NCI-H1048 (cell line): ENCODE measurements at regions not wholly inside any gene's neighbourhood (a gene's known extent, or its start where the extent isn't known, plus 50 kb on each side); places are given as distances from the start of the nearest gene placed in this dataset.
"Not testable (repeated sequence)": the region's sequence is repeated elsewhere in the genome, so short reads cannot be mapped to it uniquely, and the experiment has no call there.

Source experiments
- DNase-seq: peaks from one replicate; lab custom pipeline; 2025; lab: John Stamatoyannopoulos, UW

DNA sequence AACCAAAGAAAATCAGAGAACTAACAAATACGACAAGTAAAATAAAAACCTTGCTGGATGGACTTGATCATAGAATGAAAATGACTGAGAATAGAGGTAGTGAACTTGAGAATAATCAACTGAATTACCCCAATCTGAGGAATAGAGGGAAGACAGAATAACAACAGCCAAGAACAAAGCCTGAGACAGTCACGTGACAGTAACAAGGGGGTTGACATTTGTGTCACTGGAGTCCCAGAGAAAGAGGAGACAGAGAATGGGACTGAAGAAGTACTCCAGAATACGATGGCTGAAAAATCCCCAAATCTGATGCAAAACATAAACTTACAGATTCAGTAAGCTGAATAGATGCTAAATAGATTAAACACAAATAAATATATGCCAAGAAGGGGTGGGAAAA, 248.5 kb upstream of the HDAC4 start:
- no peak for DNase-seq

DNA sequence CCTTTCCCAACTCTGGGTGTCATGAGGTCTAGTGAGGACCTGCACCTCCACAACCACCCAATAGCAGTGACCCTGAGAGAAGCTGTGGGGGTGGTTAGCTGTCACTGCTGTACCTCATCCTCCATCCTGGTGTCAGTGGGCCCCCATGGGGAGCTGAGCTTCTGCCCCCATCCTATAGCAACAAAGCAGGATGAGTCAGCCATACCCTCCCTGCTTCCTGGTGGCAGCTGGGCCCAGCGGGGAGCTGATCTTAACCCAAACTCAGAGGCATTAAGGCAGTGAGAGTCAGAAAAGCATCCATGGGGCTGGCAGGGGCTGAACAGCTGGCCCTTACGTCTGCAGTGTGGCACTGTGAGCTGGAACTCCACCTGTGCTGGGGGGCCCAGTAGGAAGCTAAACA, 247.8 kb upstream of the HDAC4 start:
- DNase-seq = no peak

DNA sequence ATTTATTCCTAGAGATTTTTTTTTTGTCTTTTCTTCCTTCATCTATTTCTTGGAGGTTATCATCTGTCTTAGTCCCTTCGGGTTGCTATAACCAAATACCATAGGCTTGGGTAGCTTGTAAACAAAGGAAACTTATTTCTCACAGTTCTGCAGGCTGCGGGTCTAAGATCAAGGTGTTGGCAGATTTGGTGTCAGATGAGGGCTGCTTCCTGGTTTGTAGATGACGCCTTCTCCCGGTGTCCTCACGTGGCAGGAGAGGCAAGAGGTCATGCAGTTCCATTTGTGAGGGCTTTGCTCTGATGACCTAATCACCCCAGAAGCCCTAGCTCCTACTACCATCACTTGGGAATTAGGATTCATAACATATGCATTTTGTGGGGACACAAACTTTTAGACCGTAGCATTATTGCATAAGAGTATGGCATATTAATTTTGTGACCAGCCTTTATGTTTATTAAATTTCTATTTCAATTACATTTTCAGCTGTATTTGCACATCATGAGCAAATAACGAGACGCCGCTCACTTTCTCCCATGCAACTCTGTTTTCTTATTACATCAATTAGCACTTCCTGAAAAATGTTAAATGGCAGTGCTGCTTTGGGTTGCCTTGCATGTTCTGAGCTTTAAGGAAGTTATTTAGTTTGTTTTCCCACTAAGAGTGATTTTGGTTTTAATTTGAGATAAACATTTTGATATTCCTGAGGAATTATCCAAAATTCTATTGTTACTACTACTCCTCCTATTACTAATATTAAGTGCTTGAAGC, 246.4 kb upstream of the HDAC4 start:
- no peak for DNase-seq

DNA sequence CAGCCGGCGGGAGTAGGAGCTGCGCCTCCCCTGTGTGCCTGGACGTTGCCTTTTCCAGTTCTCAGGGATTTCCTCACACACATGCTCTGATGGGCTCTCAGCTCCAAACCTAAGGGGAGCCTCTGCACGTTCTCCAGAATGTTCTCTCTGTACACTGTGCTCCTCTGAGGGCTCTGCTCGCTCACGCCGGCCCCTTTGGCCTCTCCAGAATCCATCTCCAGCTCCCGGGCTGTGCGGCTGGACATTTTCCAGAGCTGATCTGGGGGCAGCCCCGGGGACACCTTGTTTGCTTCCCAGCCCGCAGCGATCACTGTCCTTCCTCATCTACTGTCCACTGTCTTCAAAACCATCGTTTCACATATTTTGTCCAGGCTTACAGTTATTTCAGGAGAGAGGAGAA, 245.4 kb upstream of the HDAC4 start:
- DNase-seq = no peak

DNA sequence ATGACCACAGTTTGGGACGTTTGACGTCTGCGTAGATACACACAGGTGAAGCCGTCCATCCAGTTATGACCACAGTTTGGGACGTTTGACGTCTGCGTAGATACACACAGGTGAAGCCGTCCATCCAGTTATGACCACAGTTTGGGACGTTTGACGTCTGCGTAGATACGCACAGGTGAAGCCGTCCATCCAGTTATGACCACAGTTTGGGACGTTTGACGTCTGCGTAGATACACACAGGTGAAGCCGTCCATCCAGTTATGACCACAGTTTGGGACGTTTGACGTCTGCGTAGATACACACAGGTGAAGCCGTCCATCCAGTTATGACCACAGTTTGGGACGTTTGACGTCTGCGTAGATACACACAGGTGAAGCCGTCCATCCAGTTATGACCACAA, 243.8 kb upstream of the HDAC4 start:
- not testable (repeated sequence) for DNase-seq

DNA sequence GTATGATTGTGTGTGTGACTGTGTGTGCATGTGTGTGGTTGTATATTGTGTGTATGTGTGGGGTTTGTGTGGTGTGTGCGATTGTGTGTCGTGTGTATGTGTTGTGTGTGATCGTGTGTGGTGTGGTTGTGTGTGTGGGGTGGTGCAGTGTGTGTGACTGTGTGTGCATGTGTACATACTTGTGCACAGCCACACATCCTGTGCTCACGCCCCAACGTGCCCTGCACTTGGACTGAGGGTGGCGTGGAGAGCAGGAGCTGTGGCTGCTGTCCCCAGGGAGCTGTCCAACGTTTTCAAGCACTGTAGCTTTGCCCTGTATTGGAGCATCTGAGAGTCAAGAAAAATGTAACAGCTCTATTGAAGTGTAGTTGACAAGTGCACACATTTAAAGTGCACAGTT, 243.2 kb upstream of the HDAC4 start:
- no peak for DNase-seq

DNA sequence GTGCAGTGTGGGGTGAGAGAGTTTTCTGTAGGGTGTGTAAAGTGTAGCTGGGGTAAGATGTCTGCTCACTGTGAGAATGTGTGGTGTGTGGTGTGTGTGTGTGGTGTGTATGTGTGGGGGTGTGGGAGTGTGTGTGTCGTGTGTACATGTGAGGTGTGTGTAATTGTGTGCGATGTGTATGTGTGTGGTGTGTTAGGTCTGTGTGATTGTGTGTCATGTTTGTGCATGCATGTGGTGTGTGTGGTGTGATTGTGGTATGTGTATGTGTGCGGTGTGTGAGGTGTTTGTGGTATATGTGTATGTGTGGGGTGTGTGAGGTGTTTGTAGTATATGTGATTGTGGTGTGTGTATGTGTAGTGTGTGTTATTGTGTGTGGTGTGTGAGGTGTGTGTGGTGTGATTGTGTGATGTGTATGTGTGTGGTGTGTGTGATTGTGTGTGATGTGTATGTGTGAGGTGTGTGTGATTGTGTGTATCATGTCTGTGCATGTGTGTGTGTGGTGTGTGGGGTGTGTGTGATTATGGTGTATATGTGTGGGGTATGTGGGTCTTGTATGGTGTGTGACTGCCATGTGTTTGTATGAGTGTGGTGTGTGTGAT, 241.7 kb upstream of the HDAC4 start:
- DNase-seq = no peak

DNA sequence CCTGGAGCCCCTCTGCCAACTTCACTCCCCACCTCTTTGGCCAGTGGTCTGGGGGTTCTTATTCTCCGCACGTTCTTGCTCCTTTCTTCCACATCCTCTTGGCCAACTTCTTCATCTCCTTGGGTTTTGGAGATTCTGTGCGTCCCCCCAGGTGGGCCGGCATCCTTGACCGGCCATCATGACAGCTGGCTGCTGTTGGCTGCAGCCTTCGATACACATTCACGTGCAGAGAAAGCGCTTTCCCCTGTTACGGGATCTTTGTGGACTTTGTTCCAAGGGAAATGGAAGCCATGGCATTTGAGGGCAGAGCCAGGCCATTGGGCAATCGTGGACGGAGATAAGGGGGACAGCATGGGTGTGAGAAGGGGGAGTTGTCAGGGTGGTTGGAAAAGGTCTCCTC, 241.1 kb upstream of the HDAC4 start:
- not testable (repeated sequence) for DNase-seq

DNA sequence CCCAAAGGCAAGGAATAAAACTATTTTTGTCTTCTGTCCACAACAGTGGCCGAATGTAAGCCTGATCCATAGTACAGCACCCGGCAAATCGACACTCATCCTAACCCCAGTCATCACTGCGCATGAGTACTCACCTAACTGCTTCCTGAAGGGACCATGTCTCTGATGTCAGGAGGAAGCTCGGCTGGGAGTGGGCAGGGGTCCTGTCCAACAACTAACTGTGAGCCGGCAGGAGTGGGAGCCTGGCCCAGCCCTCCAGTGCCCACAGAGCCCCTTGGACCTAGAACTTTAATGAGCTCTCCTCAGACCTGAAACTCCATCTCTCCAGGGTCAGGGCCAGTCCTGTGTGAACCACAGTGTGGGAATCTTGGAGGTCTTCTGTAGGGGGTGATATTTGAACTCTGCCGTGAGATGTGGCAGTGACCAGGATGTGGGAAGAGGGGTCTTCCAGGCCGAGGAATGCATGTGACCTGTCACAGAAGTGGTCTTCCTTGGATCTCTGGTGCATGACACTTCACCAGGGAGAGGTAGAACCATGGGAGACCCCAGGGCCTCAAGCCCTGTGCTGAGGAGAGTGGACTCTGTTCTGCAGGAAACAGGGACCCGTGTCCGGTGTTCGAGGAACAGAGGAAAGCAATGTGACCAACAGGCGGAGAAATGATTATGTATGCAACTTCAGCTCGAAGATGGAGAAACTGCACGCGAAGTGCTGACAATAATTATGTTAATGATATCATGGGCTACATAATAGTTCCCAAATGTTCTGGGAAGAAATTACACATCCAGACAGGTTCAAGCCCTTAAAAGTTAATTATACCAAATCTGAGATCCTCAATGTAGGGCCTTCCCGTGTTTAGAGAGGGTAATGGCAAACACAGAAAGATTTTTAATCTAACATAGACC, 240.1 kb upstream of the HDAC4 start:
- DNase-seq = no peak

DNA sequence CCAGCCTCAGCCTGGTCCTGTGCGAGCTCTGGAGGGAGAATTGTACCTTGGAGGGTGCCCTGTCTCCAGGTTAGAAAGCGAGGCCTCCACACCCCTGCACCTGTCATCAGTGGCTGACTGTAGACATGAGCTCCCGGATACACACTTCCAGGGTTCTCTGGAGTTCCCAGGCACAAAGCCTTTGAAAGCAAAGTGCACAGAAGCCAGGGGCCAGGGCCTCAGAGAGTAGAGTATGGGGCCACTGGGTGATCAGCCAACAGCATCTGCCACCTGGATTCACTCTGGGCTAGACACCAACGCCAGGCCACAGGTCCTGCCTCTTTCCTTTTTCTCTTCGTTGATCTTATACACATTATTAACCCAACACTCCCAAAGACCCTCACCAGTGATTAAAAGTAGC, 239.4 kb upstream of the HDAC4 start:
- DNase-seq = no peak

DNA sequence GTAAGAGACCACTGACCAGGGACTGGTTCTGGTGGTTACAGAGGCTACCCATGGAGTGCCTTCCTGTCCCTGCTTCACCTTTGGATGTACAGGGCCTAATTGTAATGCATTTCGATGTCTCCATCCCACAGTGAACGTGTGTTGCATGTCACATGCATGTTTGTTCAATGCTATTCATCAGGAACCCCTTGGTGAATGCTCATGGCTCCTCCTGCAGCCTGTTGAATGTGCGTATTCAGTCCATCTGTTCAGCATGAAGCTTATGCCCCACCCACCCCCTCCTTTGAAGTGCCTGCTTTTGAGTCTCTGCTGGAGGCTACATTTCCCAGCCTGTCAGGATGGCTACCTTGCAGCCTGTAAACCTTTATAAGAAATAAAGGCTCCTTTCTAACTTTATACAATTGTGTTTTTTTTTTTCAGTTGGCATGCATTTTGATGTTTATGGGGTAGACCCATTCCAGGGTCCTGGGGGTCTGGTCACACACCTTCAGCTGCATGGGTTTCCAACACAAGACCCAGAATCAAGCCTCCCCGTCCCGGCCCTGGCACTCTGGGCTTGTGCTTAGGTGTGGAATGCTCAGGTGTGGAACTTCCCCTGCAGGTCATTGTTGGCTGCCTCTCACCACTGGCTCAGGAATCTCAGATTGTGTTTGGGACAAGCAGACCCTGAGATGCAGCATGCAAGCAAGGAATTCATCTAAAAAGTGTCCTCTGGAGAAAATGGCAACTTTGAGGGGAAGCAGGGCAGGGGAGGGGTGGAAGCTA, 238.8 kb upstream of the HDAC4 start:
- no peak for DNase-seq

DNA sequence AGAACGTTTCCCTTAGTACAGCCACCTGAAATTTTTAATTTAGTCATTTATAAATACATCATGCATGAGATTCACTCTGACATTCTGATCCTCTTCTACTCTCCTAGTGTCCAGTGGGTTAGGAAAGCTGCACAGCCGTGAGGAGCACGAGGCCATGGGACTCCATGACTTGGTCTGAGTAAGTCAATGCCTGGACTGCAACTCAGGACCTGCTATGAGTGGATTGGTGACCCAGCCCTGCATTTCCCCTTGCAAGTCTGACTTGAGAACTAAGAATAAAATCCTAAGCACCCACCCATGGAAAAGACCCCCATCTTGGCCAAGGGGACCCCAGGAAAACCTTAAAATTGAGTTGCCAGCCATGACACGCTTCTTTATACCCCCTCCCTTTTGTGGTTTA, 237.6 kb upstream of the HDAC4 start:
- no peak for DNase-seq

DNA sequence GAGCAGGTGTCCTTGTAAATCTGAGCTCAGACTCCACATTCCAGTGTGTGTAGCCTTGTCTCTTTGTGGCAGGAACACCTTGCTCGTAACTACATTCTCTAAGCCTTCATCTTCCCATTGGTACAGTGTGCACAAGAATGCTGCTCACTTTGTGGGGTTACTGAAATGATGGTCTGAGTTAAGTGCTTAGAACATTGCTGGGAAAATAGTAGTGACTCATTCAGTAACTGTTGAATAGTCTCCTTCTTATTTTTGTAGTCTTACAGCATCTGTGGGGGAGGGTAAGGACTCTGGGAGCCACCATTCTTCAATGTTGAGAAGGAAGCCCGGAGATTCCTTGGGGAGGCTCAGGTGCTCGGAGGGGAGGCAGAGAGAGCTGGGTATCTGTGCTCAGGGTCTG, 236.0 kb upstream of the HDAC4 start:
- DNase-seq = no peak

DNA sequence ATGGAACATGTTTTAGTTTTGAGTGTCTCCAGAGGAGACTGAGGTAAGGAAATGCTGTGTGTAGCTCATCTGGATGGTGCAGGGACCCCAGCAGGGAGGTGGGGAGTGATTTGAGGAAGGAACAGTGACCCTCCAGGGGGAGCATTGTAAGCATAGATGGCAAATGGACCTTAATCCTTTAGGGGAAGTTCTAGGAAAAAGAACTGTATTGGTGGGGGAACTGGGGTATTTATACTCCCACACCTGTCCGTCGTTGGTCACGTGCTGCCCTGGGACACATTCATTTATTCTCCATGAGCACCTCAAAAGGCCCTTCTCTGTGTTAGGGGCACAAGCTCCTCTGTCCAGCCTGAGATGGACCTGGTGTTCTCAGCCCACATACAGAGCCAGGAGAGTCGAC, 233.9 kb upstream of the HDAC4 start:
- no peak for DNase-seq

DNA sequence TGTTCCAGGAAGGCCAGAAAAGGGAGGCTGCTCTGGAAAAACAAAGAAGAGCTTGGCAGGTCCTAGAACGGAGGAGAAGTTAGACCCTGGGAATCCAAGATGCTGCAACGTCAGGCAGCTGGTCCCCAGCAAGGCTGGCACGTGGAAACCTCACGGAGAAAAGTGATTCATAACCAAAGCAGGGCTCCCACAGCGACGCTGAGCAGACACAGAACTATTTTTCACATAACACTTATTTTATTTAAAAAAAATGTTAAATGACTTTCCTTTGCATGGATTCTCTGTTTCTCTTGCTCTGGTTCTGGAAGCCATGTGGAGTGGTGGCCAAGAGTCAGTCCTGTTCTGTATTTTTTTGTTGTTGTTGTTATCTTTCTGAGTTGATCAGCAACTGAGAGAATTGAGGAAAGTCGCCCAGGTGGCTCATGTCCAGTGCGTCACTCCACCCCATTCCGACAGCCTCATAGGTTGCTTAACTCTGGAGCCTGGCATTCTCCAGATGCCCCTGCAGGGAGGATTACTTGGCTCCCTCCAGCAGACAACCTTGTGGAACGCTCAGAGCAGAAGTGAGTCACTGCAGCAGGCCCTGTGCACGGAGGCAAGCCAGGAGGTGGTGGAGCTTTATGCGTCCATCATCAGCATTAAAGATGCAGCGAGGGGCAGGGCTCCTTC, 229.9 kb upstream of the HDAC4 start:
- DNase-seq = no peak

DNA sequence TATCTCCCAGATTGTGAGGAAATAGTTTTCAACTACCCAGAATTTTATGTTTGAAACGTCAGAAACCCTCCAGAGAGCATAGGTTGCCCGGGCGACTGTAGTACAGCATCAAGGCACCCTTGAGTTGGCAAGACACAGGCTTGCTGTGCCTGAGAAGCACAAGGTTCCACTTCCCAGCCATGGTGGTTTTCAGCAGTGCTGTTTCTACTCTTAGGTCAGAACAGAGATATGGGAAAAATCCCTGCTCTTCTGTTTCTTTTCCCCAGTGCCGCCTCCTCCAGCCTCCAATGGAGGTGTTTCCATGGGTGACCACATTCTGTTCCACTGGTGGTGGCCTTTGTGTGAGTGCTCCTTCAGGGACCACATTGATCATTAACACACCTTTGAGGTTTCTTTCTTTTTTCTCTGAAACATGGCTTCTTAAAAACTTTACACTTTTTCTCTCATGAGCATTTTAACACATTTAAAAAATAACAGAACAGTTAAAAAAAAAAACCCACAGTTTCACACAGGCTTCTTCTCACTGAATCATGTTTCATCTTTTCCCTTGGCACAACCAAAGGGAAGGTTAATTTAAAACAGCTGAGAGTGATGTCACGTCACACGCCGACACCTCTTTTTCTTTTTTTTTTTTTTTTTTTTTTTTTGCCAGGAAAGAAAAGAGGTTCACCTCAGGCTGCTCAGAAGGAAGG, 229.3 kb upstream of the HDAC4 start:
- DNase-seq = no peak

DNA sequence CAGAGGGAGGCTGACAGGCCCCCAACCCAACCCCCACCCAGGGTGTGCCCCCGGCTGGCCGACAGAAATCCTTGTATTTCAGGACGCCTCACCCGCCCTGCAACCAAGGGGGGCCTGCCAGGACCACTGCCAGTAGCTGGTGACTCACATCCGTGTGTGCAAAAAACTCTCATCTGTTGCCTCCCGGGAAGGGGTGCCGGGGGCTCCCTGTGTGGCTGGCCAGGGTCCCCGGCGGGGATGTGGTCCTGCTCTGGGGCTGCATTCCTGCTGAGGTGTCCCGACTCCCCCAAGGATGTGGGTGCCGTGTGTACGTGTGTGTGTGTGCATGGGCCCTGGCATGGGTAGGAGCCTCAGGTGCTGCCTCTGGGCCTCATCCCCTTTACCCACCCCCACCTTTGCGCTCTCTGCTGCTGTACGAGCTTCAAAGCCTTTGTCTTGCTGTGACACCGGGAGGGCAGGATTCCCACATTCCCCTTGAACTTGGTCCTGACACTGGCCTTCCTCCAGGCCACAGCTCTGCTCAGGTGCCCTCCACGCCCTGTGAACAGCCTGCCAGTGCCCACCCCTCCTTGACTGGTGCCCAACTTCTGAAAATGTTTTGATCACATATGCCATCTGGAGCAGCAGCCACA, 226.3 kb upstream of the HDAC4 start:
- no peak for DNase-seq

DNA sequence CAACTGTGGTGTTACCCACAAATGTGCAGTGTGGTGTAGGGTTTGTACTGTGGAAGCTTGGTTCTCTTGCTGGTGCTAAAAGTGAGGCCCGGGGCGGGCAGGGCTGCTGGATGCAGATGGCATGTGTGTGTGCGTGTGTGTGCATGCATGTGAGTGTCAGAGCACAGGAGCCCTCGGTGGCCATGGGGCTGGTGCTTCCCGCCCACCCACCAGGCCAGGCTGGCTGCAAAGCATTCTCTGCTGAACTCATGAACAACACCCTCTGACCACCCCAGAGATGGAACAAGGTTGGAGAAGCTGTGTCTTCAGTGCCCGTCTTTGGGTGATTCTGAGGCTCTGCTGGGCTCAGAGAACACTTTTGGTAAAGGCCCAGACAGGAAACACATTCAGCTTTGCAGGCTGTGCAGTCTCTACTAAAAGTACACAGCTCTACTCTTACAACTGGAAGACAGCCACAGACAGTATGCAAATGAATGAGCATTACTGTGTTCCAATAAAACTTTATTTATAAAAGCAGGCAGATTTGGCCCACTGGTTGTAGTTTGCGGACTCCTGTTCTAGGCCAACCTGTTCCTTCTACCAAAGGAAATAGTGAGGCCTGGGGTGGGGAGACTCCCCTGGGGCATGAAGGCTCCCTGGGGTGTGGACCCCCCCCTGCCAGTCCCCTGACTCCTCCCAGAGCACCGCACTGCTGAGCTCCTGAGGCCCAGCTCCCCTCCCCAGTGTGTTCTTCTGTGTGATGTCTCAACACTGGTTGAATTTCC, 225.3 kb upstream of the HDAC4 start:
- no peak for DNase-seq

DNA sequence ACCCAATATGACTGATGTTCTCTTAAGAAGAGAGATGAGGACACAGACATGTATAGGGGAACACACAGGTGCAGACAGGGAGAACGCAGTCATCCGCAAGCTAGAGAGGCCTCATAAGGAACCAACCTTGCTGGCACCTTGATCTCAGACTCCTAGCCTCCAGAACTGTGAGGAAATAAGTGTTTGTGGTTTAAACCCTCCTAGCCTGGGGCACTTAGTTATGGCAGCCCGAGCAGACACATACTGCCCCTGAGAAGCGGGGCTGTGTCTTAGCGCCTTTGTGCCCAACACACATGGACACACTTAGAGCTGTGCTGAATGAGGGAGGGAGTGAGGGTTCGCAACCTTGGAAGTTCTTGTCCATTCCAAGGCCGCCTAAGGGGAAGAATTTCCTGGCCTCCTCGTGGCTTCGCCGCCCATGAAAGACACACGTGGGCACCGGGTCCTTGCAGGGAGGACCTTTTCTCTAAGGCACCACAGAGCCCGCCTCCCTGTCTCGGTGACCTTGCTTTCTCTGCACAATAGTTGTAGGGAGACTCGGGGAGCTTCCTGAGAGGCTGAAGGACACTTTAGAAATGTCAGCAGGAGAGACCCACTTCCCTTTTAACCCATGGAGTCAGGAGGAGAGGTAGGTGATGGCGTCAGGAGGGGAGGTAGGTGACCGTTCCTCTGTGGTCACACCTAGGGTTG, 224.5 kb upstream of the HDAC4 start:
- DNase-seq = no peak
